22Rv1 (cell line): ENCODE measurements at regions not wholly inside any gene's neighbourhood (a gene's known extent, or its start where the extent isn't known, plus 50 kb on each side); places are given as distances from the start of the nearest gene placed in this dataset.

ENCODE experiments used
- CTCF ChIP-seq: fragments of 450-650 bp; IDR thresholded peaks from 2 replicates; pipeline ENCODE4 v1.5.1; 2017; ENCODE audit warnings: mild to moderate bottlenecking
- ZFX ChIP-seq: fragments of 450-650 bp; IDR thresholded peaks from 2 replicates; pipeline ENCODE4 v1.6.1; 2017; ENCODE audit warnings: antibody characterized with exemption, borderline replicate concordance

GRCh38 chr15:100710744-100711515, 108.5 kb downstream of the ASB7 start:
- TF ChIP-seq CTCF (no peak), ZFX (no peak)
